DND-41 (cell line): ENCODE measurements at regions not wholly inside any gene's neighbourhood (a gene's known extent, or its start where the extent isn't known, plus 50 kb on each side); places are given as distances from the start of the nearest gene placed in this dataset.

ENCODE experiments used
- CTCF ChIP-seq: IDR thresholded peaks from 2 replicates; pipeline ENCODE4 v1.5.1; 2012; ENCODE audit warnings: borderline replicate concordance, low read length, moderate library complexity, mild to moderate bottlenecking; ENCODE audit not compliant: poor library complexity, severe bottlenecking; ENCODE audit errors: extremely low read depth
- EZH2 ChIP-seq: IDR thresholded peaks from 3 replicates; pipeline ENCODE4 v1.6.1; 2012; ENCODE audit warnings: borderline replicate concordance, low read depth, mild to moderate bottlenecking, moderate library complexity, low read length, inconsistent platforms; ENCODE audit not compliant: severe bottlenecking

DNA sequence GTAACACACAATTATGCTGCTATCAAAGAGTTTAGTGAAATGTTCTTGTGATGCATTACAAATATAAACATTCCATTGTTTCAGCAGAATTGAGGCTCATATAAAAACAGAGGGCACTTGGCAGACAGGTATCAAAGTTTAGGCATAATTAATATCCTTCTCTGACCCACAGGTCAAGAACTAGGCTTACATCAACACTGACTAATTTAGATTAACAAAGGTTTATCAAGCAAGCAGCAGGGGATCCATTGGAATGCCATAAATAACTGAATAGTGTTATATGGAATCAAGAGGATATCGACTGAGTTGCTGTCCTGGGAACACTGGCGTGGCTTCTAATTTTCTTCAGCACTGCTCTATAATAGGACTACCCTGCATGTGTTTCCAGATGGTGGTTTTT, 414.5 kb upstream of the ARRDC3 start:
- TF ChIP-seq CTCF, result no peak
- no peak for TF ChIP-seq EZH2
